Thymus (tissue), 11 donors: ENCODE measurements at regions not wholly inside any gene's neighbourhood (a gene's known extent, or its start where the extent isn't known, plus 50 kb on each side); places are given as distances from the start of the nearest gene placed in this dataset.

Experiments used
- DNase-seq, 9 donors: peaks; one replicate each; pipeline ENCODE4 v3.0.0-alpha.2; 2013; ENCODE audit warnings: low spot score in 9 of 9, low read depth in 6 of 9, missing footprints in 1 of 9
- H3K27ac ChIP-seq, 2 donors: one replicate each; pipeline ENCODE4 v1.5.1; 2013; ENCODE audit warnings: control low read depth in 1 of 2, low read depth in 1 of 2, low read length in 1 of 2, mild to moderate bottlenecking in 1 of 2, moderate library complexity in 1 of 2
- H3K27me3 ChIP-seq, 2 donors: one replicate each; pipeline ENCODE4 v1.5.1; 2013; ENCODE audit warnings: low read length in 1 of 2; ENCODE audit not compliant: control insufficient read depth in 2 of 2, insufficient read depth in 1 of 2
- H3K36me3 ChIP-seq, 2 donors: one replicate each; pipeline ENCODE4 v1.5.1; 2013; ENCODE audit warnings: low read length in 1 of 2, mild to moderate bottlenecking in 1 of 2, moderate library complexity in 1 of 2; ENCODE audit not compliant: control insufficient read depth in 2 of 2, insufficient read depth in 2 of 2
- H3K4me1 ChIP-seq, 2 donors: one replicate each; pipeline ENCODE4 v1.5.1; 2013; ENCODE audit warnings: low read length in 2 of 2; ENCODE audit not compliant: control insufficient read depth in 2 of 2, insufficient read depth in 2 of 2
- H3K4me3 ChIP-seq, 2 donors: one replicate each; pipeline ENCODE4 v1.5.1; 2013; ENCODE audit warnings: low read length in 2 of 2, control low read depth in 1 of 2, mild to moderate bottlenecking in 1 of 2
- H3K9me3 ChIP-seq, 2 donors: one replicate each; pipeline ENCODE4 v1.5.1; 2013; ENCODE audit warnings: low read length in 1 of 2, mild to moderate bottlenecking in 1 of 2; ENCODE audit not compliant: control insufficient read depth in 2 of 2, insufficient read depth in 1 of 2
- WGBS: extraction: QIAGEN DNeasy Blood & Tissue Kit; methylation state at CpG from one replicate; pipeline ENCODE4 v1.1.7; 2013; 5-methylcytosine and 5-hydroxymethylcytosine counted together
- donor health status: healthy.

DNA sequence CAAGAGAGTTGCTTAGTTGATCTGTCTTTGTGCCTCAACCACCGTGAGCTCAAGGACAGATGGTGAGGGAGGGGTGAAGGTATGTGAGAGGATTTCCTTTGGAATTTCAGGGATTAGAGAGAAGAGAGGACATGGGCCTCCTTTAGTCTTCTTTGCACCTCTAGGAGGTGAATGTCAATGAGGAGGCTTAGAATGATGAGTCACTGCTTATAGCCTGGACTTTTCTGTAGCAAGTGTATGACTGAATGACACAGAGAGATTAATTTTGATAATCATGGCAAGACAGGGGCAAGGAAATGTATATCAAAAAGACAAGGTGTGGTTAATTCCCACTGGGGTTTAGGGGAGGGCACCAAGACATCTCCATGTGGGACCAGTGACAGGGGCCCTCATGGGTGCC is 947.3 kb upstream of the TENM4 start:
- H3K27ac ChIP-seq: no peak overlapping the region
- no peak overlapping the region for H3K4me3 ChIP-seq
- WGBS: 85% methylated on average over 1 of the region's 1 CpG
- no peaks in the 10 kb centered on the region for H3K9me3 ChIP-seq
- no peaks in the 10 kb centered on the region for H3K27me3 ChIP-seq
- DNase-seq: no peak
- no peaks in the 10 kb centered on the region for H3K36me3 ChIP-seq
- H3K4me1 ChIP-seq: no peaks in the 10 kb centered on the region

DNA sequence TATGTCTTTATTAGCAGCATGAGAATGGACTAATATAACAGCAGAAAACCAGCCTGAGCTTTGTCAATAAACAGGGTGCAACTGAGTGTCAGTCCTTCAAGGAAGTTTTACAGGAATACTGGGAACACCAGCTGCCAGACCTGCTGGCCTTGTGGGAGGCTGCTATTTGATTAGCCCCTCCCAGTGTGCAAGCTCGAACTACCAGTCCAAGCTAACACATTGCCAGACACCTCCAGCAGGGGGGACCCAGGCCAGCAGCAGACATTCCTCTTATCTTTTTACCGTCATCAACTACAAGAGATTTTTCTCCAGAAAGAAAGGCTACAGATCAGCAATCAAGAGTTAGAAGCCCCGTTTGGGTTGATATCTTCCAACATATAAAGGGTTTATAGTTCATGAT is 942.8 kb upstream of the TENM4 start:
- Histone ChIP-seq H3K4me3 (no peak overlapping the region), H3K27ac (no peak overlapping the region), H3K4me1 (no peaks in the 10 kb centered on the region), H3K36me3 (no peaks in the 10 kb centered on the region), H3K9me3 (no peaks in the 10 kb centered on the region), H3K27me3 (no peaks in the 10 kb centered on the region)
- 74% methylated on average over 3 of the region's 3 CpGs for WGBS
- DNase-seq: no peak

DNA sequence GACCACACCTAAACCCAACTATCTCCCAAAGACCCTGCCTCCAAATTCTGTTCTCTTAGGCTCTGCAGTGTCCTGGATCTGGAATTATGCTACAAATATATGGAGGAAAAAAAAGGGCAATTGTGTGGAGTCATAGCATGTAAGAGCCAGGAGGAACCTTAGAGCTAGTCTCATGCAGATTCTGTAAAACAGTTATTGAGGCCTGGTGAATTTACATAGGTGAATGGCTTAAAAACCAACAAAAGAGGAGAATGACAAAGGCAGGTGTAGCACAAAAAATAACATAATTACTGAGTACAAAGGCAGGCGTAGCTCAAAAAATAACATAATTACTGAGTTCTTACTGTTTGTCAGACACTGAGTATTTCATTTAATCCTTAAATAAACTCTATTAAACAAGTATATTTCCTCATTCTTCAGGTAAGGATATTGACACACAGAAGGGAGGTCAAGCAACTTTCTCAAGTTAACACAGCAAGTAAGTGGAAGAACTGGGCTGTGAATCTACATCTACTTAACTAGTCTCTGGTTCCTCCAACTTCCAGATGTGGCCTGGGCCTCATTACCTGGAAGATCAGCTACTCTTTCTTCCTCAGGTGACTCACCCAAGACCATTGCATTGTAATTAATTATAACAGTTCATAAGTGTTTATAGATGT is 938.9 kb upstream of the TENM4 start:
- H3K9me3 ChIP-seq: no peaks in the 10 kb centered on the region
- no peaks in the 10 kb centered on the region for H3K4me1 ChIP-seq
- H3K27ac ChIP-seq: no peak overlapping the region
- no peaks in the 10 kb centered on the region for H3K36me3 ChIP-seq
- H3K27me3 ChIP-seq: no peaks in the 10 kb centered on the region
- DNase-seq: no peak
- H3K4me3 ChIP-seq: no peak overlapping the region
- WGBS: 93% methylated on average over 1 of the region's 1 CpG

DNA sequence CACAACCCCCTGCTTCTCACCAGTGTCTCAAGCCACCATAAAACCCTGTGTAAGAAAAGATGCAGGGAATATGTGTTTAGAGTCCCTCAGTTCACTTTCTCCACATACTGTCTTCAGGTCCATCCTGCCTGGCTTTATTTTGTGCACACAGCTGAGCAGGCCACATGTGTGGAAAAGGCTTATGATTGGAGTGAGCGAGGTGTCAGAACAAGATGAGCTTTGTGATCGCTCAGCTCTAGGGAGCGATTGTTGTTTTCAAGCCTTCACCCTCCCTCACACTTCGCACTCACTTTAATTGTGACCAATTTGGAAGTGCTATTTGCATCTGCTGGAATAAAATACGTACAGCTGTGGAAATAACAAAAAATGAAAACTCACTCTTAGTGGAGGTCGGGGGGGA is 931.1 kb upstream of the TENM4 start:
- Histone ChIP-seq H3K36me3 (no peaks in the 10 kb centered on the region), H3K9me3 (no peaks in the 10 kb centered on the region), H3K4me1 (no peaks in the 10 kb centered on the region), H3K4me3 (no peak overlapping the region), H3K27ac (no peak overlapping the region), H3K27me3 (no peaks in the 10 kb centered on the region)
- WGBS: 83% methylated on average over 6 of the region's 6 CpGs
- DNase-seq: no peak

DNA sequence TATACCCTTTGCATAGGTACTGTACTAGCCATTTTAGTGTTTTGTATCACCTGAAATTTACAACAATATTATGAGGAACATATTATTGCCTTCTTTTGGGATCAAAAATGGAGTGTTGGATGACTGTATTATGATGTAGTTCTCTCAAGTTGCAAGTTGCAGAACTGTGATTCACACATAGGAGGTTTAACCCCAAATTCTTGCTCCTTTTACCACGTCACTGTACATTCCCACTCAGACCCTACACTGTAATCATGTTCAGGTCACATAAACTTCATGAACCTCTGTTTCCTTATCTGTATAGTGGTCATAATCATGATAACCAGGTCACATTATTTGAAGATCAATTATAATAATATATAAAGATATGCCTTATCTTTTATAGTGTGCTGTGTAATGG is 925.1 kb upstream of the TENM4 start:
- H3K4me1 ChIP-seq: no peaks in the 10 kb centered on the region
- no peak for DNase-seq
- H3K4me3 ChIP-seq: no peak overlapping the region
- H3K27me3 ChIP-seq: no peaks in the 10 kb centered on the region
- H3K36me3 ChIP-seq: no peaks in the 10 kb centered on the region
- no peaks in the 10 kb centered on the region for H3K9me3 ChIP-seq
- WGBS: 84% methylated on average over 1 of the region's 1 CpG
- no peak overlapping the region for H3K27ac ChIP-seq

DNA sequence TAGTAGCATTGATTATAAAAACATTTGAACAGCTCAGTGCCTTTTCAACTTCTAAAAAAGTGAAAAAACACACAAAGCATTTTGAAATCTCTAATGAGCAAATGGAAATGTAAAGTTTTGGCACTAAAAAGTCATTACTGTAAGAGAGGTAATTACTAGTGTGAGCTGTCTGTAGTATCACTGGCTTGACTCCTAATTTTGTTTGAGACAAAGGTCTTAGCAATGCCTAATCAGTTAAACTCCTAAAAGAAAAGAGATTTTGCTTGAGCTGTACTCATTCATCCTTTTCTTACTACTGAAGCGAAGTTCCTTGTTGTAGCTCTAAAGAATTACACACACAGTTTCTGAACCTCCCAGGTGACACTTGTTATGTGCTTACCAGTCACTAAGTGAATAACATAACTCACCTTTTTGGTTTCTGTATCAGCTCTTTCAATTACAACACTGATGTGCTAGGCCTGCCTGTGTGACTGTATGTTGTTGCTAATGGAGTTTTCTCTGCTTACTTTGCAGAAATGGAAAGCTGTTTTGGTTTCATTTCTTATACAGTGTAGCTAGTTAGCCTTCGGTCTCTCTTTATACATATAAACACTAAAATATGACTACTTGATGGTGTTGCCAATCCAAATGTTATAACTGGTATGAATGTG is 924.4 kb upstream of the TENM4 start:
- H3K27ac ChIP-seq: no peak overlapping the region
- no peaks in the 10 kb centered on the region for H3K9me3 ChIP-seq

DNA sequence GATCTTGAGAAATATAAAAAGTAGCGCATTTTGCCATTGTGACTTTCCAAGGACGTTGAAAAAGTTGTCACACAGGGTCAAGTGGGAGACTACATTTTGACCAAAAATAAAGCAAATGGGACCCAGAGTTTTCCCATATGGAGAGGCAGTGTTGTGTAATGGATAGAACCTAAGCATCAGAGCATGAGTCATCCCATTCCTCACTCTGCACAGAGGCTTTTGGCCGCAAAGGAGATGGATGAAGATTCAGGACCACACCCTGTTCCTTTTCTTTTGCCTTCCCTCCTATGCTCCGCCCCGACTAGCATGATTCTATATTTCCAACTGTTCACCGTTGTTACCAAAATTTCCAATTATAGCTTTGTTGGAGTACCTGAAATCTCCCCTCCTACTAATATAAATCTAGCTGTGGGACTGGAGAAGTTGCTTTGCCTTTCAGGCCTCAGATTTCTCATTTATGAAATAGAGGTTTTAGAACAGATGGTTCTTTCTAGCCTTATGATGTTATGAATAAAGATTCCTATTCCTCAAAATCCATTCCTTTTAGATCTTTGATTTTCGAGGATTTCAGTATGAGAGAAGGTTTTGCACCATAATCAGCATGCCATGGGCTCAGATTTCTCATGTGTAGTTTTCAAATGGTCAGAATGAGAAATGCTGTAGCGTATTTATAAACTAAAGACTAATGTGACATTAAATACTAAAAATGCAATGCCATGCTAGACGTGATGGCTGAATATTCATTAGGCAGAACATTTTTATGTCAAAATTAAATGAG is 921.9 kb upstream of the TENM4 start:
- Histone ChIP-seq H3K4me1 (no peaks in the 10 kb centered on the region), H3K4me3 (no peak overlapping the region), H3K36me3 (no peaks in the 10 kb centered on the region), H3K27ac (no peak overlapping the region), H3K9me3 (no peaks in the 10 kb centered on the region), H3K27me3 (no peaks in the 10 kb centered on the region)
- no peak for DNase-seq
- WGBS: 91% methylated on average over 9 of the region's 9 CpGs

More for the DNA sequence above, 924.4 kb upstream of the TENM4 start:
- Histone ChIP-seq H3K36me3 (no peaks in the 10 kb centered on the region), H3K4me3 (no peak overlapping the region), H3K4me1 (no peaks in the 10 kb centered on the region), H3K27me3 (no peaks in the 10 kb centered on the region)
- no peak for DNase-seq
- 94% methylated on average over 2 of the region's 2 CpGs for WGBS

DNA sequence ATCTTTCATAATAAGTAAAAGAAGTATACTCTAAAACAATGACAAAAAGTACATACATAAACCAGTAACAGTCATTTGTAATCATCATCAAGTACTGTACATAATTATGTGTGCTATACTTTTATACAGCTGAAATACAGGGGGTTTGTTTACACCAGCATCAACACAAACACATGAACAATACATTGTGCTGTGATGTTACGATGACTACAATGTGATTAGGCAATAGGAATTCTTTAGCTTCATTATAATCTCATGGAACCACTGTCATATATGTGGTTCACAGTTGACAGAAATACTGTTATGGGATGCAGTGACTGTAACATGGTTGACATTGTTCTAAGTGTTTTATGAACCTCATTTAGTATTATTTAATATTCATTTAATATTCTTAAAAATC is 914.4 kb upstream of the TENM4 start:
- 92% methylated on average over 1 of the region's 1 CpG for WGBS
- no peak overlapping the region for H3K4me3 ChIP-seq
- H3K27me3 ChIP-seq: no peaks in the 10 kb centered on the region
- no peak overlapping the region for H3K27ac ChIP-seq
- no peaks in the 10 kb centered on the region for H3K4me1 ChIP-seq
- H3K9me3 ChIP-seq: no peaks in the 10 kb centered on the region
- no peaks in the 10 kb centered on the region for H3K36me3 ChIP-seq
- no peak for DNase-seq

DNA sequence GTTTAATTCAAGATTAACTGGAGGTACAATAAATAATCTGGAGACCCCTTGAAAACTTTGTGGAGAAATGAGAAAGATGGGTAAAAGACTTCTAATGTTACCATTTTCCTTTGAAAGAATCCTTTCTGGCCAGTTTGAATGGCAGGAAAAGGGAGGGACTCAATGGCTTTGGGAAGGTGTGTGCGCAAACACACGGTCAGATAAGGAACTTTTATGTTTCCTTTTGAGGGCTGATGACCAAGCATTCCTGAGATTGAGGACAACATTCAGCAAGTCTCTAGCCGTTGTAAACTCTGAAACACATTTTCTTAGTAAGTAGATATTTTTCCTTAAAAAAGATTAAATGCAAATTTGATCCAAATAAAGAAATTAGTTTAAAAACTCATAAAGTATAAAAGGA is 909.7 kb upstream of the TENM4 start:
- Histone ChIP-seq H3K9me3 (no peaks in the 10 kb centered on the region), H3K36me3 (no peaks in the 10 kb centered on the region), H3K4me1 (no peaks in the 10 kb centered on the region), H3K4me3 (no peak overlapping the region), H3K27ac (no peak overlapping the region), H3K27me3 (no peaks in the 10 kb centered on the region)
- no peak for DNase-seq
- whole genome bisulfite sequencing: 20% methylated on average over 3 of the region's 3 CpGs
